ENCODE measurements at regions not wholly inside any gene's neighbourhood (a gene's known extent, or its start where the extent isn't known, plus 50 kb on each side); places are given as distances from the start of the nearest gene placed in this dataset.

DNA sequence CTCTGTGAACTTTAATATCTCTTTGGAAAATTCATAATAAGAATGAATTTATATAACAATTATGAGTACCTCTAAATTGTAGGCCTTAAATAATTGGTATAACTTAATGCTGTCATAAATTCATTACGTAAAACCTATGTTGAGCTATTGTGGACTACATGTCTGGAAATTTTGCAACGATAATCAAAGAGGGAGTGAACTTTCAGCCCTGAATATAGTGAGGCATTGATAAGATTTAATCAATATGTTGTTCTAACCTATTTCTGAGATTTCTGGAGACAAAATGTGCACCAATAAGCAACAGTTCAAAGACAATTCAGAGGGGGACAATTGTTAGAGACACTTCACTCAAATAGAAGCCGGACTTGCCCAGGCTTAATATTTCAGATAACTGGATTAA, 499.4 kb downstream of the ELAVL2 start:
- FAIRE-seq = no peak

DNA sequence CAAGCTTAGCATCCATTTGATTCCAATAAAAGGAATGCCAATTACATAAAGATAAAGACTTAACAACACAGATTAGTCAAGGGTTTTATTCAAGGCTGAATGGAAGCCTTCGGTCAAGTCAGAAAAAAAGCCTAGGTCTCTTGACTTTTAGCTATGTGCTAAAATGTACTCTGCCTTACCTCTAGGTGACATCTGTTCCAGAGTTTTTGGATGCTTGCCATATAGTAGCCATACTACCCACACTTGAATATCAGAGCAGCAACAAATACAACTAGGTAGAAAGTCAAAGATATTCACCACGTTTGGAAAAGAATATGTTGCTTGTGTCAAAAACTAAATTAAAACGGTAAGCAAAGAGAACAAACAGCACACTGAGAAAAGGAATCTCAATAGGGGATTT, 484.7 kb downstream of the ELAVL2 start:
- no peak for FAIRE-seq

- FAIRE-seq = no peak
These were observed 483.7 kb downstream of the ELAVL2 start for GRCh38 chr9:23342291-23342690.

DNA sequence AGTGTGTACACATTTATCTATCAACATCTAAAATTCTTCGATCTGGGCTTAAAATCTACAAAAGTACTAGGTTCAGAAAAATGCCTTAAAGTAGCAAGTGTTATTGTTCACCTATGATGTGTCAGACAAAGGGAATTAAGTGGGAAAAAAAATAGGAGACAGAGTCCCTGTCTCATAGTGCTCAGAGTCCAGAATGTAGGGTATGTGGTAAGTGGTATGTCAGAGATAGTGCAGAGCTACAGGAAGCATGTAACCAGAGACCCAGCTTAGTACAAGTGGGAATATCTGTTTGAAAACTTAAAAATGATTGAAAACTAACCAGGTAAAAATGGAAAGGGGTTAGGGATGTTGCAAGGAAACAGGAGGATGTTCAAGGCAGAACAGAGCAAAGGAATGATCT, 482.8 kb downstream of the ELAVL2 start:
- no peak for FAIRE-seq

- FAIRE-seq = no peak
These were observed 464.9 kb downstream of the ELAVL2 start for GRCh38 chr9:23361096-23361495.

- no peak for FAIRE-seq
These were observed 453.3 kb downstream of the ELAVL2 start for GRCh38 chr9:23372703-23373102.

- FAIRE-seq = no peak
These were observed 450.5 kb downstream of the ELAVL2 start for GRCh38 chr9:23375511-23375910.

DNA sequence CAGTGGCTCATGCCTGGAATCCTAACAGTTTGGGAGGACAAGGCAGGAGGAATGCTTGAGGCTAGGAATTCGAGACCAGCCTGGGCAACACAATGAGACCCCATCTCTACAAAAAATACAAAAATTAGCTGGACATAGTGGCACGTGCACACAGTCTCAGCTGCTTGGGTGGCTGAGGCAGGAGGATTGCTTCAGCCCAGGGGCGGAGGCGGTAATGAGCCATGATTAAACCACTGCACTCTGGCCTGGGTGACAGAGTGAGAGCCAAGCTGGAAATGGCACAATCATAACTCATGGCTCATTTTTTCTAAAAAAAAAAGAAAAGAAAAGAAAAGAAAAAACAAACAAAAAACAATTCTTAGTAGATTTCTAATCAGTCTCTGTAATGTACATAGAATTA, 446.2 kb downstream of the ELAVL2 start:
- FAIRE-seq = no peak

DNA sequence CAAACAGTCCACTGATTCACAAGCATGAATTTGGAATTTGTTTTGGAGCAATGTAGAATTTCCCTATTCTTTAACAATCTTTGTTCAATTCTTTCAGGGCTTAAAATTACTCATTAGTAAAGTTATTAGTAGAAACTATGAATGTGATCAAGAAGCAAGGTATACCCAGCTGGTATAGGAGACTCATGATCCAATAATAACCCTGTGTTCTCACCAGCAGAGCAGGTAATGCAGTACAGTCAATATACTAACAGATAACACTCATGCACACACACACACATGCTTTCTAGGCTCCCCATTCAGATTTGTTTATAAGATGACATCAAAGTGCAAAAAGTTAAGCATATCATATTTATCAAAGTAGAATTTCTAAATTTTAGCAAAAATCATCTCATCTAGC, 445.2 kb downstream of the ELAVL2 start:
- FAIRE-seq = no peak

DNA sequence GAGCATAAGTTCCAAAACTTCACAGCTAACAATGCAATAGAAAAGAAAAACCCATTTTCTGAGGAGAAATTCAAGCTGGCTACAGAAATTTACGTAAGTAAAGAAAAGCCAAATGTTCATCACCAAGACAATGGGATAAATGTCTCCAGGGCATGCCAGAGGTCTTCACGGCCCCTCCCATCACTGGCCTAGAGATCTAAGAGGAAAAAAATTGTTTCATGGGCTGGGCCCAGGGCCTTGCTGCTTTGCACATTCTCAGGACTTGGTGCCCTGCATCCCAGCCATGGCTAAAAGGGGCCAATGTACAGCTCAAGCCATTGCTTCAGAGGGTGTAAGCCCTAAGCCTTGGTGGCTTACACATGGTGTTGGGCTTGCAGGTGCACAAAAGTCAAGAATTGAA, 443.6 kb downstream of the ELAVL2 start:
- FAIRE-seq = no peak

DNA sequence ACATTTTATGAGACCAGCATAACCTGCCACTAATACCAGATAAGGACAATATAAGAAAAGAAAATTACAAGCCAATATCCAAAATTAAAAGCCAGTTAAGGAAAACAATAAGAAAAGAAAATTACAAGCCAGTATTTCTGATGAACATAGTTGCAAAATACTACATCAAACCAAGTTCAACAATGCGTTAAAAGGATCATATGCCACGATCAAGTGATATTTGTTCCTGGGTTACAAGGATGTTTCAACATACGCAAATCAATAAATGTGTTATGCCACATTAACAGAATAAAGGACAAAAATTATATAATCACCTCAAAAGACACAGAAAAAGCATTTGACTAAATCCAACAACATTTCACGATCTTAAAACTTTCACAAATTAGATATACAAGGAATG, 431.9 kb downstream of the ELAVL2 start:
- no peak for FAIRE-seq

GRCh38 chr9:23408874-23409273, 417.2 kb downstream of the ELAVL2 start:
- no peak for FAIRE-seq

DNA sequence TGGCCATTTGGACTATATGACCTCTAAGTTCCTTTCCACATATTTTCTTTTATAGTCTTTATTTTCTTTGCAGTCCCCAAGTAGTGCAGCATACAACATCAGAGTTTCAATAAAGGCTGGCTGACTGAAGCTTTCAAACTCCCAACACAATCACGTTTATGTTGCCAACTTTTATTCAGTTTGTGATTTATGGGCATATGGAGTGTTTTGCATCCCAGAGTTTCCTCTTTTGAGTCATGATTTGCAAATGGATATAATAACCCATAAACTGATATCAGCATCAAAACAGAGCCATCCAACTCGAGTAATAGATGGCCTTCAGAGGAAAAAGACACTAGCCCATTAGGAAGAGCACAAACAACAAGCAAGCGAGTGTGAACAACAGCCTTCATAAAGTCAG, 414.0 kb downstream of the ELAVL2 start:
- FAIRE-seq = no peak

- no peak for FAIRE-seq
These were observed 413.6 kb downstream of the ELAVL2 start for GRCh38 chr9:23412458-23412857.

DNA sequence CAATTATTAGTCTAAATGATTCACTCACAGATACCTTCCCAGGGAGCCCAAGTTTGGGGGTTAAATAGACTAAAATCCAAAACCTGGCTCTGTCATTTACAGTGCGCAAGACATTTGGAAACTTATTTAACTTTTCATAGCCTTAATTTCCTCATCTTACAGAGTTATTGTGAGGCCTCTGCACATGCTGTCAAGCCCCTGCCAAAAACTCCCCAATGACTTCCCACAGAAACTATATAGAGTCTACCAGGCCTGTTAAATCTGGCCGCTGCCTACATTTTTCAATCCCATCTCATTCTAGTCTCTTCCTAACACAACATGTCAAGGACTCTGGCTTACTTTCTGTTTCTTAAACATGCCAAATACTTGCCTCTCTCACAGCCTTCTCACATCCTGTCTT, 412.5 kb downstream of the ELAVL2 start:
- no peak for FAIRE-seq

DNA sequence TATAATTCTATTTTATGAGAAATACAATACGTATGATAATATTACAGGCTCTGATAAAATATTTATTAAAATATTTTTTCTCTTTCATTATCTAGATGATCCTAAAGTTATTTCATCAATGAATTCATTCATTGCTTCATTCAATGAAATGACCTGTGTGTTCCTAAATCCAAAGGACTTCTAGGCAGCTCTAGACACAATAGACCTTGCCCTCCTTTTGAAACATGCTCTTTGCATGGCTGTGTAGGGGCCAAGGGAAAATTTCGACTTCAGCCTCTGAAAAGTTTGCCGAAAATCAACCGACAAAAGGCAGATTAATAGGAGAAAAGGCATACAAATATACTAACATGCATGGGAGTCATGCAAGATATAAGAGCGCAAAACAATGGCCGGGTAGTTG, 402.0 kb downstream of the ELAVL2 start:
- FAIRE-seq = no peak

DNA sequence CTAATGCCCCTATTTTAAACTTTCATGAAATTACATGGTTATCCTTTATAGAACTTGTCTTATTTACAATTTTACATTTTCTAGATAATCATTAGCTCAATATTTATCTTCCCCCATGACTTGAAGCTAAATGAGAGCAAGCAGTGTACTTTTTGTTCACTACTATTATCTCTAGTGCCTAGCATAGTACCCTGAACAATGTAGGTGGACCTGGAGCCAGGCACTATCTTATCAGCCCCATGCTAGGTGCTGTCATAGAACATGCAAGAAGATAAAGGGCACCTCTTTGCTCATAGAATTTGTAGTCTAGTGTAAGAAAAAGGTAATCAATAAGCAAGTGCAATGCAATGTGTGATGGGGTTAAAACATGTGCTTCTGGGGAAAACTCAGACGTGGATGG, 399.9 kb downstream of the ELAVL2 start:
- FAIRE-seq = no peak

DNA sequence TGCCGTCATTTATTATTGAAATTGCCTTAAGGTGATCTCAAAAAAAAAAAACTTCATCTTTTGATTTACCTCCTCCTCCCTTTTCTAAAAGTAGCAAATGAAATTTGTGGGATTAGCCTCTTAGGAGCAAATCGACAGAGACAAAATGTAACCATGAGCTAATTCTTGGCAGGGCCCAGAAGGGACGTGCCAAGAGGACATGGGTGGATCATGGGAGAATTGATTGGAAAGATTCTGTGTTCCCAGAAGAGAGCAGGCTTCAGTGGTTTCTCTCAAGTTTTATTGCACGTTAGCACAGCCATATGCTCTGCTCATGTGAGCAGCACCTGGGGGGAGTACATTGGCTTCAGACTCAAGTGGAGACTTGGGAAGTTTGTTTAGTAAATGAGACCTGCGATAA, 394.6 kb downstream of the ELAVL2 start:
- no peak for FAIRE-seq

- FAIRE-seq = no peak
These were observed 391.4 kb downstream of the ELAVL2 start for GRCh38 chr9:23434654-23435053.

- no peak for FAIRE-seq
These were observed 387.6 kb downstream of the ELAVL2 start for GRCh38 chr9:23438299-23438907.

GRCh38 chr9:23441275-23441674, 384.8 kb downstream of the ELAVL2 start:
- FAIRE-seq = no peak

GRCh38 chr9:23444658-23445057, 381.4 kb downstream of the ELAVL2 start:
- no peak for FAIRE-seq

- no peak for FAIRE-seq
These were observed 378.9 kb downstream of the ELAVL2 start for GRCh38 chr9:23447166-23447565.

DNA sequence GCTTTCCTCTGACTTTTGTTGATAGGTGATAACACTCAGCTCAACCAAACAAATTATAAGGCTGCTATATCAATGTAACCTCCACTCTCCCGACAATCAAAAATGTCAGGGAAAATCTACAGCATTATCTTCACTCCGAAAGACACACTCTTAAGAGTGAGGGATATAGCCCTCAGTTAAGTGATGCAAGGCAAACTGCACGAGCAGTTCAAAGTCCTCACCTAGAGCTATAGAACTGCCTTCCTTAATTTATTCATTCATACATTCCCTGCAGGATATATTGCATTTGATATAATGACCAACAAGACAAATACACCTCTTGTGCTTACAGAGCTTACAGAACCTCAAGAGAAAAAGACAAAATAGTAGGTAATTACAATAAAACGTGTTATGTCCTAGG, 378.1 kb downstream of the ELAVL2 start:
- FAIRE-seq = no peak

GRCh38 chr9:23451802-23452418, 374.1 kb downstream of the ELAVL2 start:
- FAIRE-seq = no peak

All from islet of Langerhans (tissue), 1 donor.